ENCODE measurements at regions not wholly inside any gene's neighbourhood (a gene's known extent, or its start where the extent isn't known, plus 50 kb on each side); places are given as distances from the start of the nearest gene placed in this dataset.

DNA sequence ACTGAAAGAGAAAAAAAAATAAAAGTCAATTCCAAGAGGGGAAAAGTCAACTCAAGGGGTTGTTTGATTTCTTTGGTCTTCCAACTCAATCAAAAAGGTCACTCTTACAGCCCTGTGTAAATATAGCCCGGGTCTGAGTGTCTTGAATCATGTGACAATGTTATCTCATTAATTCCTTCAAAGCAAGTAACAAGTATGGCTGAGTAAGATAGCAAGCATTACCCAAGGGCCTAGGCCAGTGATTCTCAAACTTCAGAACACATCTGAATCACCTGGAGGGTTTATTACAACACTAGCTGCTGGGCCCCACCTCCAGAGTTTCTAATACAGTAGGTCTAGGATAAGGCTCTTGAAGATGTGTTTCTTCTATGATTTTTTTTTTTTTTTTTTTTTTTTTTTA, 125.0 kb downstream of the PRLHR start:
- no peak for TF ChIP-seq CTCF (IDR thresholded peaks at IDR 0.05)
- TF ChIP-seq POLR2A (IDR thresholded peaks at IDR 0.05), result no peak

Measured in heart left ventricle (tissue), 13 donors.